HepG2 (cell line): ENCODE measurements at regions not wholly inside any gene's neighbourhood (a gene's known extent, or its start where the extent isn't known, plus 50 kb on each side); places are given as distances from the start of the nearest gene placed in this dataset.

Experiments
- CTCF ChIP-seq: sonication (generic); formaldehyde crosslinking; IDR thresholded peaks from 2 replicates; pipeline ENCODE4 v1.5.0; 2020; ENCODE audit warnings: mild to moderate bottlenecking, missing genetic modification reagents, moderate library complexity
- NFYB ChIP-seq: sonication (generic); formaldehyde crosslinking; IDR thresholded peaks from 2 replicates; pipeline ENCODE4 v1.4.0; 2020; ENCODE audit warnings: missing genetic modification reagents
- PAWR ChIP-seq: sonication (generic); formaldehyde crosslinking; IDR thresholded peaks from 2 replicates; pipeline ENCODE4 v1.4.0; 2020; ENCODE audit warnings: missing genetic modification reagents, mild to moderate bottlenecking, borderline replicate concordance
- TCF7 ChIP-seq: sonication (generic); IDR thresholded peaks from 2 replicates; pipeline ENCODE4 v1.6.1; 2016; ENCODE audit warnings: antibody characterized with exemption, low read depth
- TRIM24 ChIP-seq: sonication (generic); formaldehyde crosslinking; IDR thresholded peaks from 2 replicates; pipeline ENCODE4 v1.8.0; 2022; ENCODE audit warnings: mild to moderate bottlenecking, missing genetic modification reagents
- XBP1 ChIP-seq: sonication (generic); formaldehyde crosslinking; IDR thresholded peaks from 2 replicates; pipeline ENCODE4 v1.5.0; 2020; ENCODE audit warnings: missing genetic modification reagents
- ZBTB43 ChIP-seq: sonication (generic); formaldehyde crosslinking; conservative IDR thresholded peaks from 2 replicates; pipeline ENCODE4 v1.4.0; 2020; ENCODE audit warnings: missing genetic modification reagents
- ZNF549 ChIP-seq: sonication (generic); formaldehyde crosslinking; IDR thresholded peaks from 2 replicates; pipeline ENCODE4 v1.5.0; 2020; ENCODE audit warnings: missing genetic modification reagents
- TF ChIP-seq, protein P1 (sequence below): sonication (generic); formaldehyde crosslinking; IDR thresholded peaks from 2 replicates; pipeline ENCODE4 v1.8.1; 2023; ENCODE audit warnings: mild to moderate bottlenecking, inconsistent platforms, moderate library complexity, missing genetic modification reagents, borderline replicate concordance
- TF ChIP-seq, protein P2 (sequence below): sonication (generic); formaldehyde crosslinking; IDR thresholded peaks from 2 replicates; pipeline ENCODE4 v1.4.0; 2020; ENCODE audit warnings: mild to moderate bottlenecking, missing genetic modification reagents

DNA sequence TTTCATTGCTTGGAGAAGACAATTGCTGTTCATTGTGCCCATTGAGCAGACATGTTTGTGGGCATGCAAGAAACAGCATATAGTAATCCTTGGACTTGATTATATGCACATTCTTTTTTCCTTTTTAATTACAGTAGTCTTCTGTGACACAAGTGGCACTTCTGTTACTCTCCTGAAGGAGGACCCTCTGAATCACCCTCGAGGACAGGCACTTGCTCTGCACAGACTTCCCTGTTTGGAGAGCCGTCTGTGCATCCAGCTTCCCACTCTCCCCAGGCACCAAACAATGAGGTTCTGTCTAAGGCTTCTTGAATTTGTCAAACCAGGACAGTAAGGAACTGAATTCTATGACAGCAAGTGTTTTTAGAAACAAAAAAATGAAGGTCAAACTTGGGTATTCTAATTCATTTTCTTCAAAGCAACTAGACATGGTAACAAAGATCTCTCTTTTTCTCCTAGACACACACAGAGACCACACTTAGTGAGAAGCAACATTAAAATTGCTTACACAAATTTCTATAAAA, 844.6 kb upstream of the ID2 start:
- TF ChIP-seq PAWR = no peak
- TF ChIP-seq, protein P1, sequence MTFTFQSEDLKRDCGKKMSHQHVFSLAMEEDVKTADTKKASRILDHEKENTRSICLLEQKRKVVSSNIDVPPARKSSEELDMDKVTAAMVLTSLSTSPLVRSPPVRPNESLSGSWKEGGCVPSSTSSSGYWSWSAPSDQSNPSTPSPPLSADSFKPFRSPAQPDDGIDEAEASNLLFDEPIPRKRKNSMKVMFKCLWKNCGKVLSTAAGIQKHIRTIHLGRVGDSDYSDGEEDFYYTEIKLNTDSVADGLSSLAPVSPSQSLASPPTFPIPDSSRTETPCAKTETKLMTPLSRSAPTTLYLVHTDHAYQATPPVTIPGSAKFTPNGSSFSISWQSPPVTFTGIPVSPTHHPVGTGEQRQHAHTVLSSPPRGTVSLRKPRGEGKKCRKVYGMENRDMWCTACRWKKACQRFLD (CRISPR knock-in tag) = no peak
- no peak for TF ChIP-seq CTCF (CRISPR knock-in tag)
- no peak for TF ChIP-seq TCF7
- no peak for TF ChIP-seq ZNF549 (CRISPR knock-in tag)
- TF ChIP-seq, protein P2, sequence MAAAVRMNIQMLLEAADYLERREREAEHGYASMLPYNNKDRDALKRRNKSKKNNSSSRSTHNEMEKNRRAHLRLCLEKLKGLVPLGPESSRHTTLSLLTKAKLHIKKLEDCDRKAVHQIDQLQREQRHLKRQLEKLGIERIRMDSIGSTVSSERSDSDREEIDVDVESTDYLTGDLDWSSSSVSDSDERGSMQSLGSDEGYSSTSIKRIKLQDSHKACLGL = no peak
- TF ChIP-seq XBP1 = no peak
- TF ChIP-seq NFYB (CRISPR knock-in tag) = no peak
- no peak for TF ChIP-seq ZBTB43
- TF ChIP-seq TRIM24 (CRISPR knock-in tag) = no peak
